Lung (tissue), 11 donors: ENCODE measurements at regions not wholly inside any gene's neighbourhood (a gene's known extent, or its start where the extent isn't known, plus 50 kb on each side); places are given as distances from the start of the nearest gene placed in this dataset.

Source experiments
- ATAC-seq: fragments of 200-7000 bp; cut with Tn5 transposase; one replicate; pipeline ENCODE4 v1.9.1; 2020; ENCODE audit warnings: moderate number of reproducible peaks; ENCODE audit not compliant: insufficient read depth, low FRiP score
- DNase-seq, 3 donors: peaks; one replicate each; pipeline ENCODE4 v3.0.0-alpha.2; 2013 to 2017
- H3K27ac ChIP-seq, 2 donors: one replicate each; pipeline ENCODE4 v1.5.1; 2013; ENCODE audit warnings: mild to moderate bottlenecking in 2 of 2, moderate library complexity in 2 of 2, control low read depth in 1 of 2, inconsistent platforms in 1 of 2, low read depth in 1 of 2, low read length in 1 of 2
- H3K27me3 ChIP-seq, 3 donors: one replicate each; pipeline ENCODE4 v1.5.1; 2013; ENCODE audit warnings: low read length in 2 of 3; ENCODE audit not compliant: control insufficient read depth in 3 of 3, insufficient read depth in 3 of 3
- H3K36me3 ChIP-seq, 4 donors: one replicate each; pipeline ENCODE4 v1.5.1; 2013; ENCODE audit warnings: low read length in 4 of 4, mild to moderate bottlenecking in 1 of 4, moderate library complexity in 1 of 4; ENCODE audit not compliant: control insufficient read depth in 4 of 4, insufficient read depth in 4 of 4
- H3K4me1 ChIP-seq, 5 donors: one replicate each; pipeline ENCODE4 v1.5.1; 2013; ENCODE audit warnings: low read length in 5 of 5, mild to moderate bottlenecking in 2 of 5, moderate library complexity in 1 of 5; ENCODE audit not compliant: control insufficient read depth in 5 of 5, insufficient read depth in 5 of 5
- H3K4me3 ChIP-seq: one replicate; pipeline ENCODE4 v1.5.1; 2013; ENCODE audit warnings: mild to moderate bottlenecking, control low read depth, moderate library complexity
- H3K9ac ChIP-seq, 2 donors: one replicate each; pipeline ENCODE4 v1.5.1; 2013; ENCODE audit warnings: low read length in 2 of 2, control low read depth in 1 of 2; ENCODE audit not compliant: insufficient read depth in 1 of 2
- H3K9me3 ChIP-seq, 4 donors: one replicate each; pipeline ENCODE4 v1.5.1; 2013; ENCODE audit warnings: low read length in 3 of 4, mild to moderate bottlenecking in 1 of 4, moderate library complexity in 1 of 4; ENCODE audit not compliant: control insufficient read depth in 4 of 4, insufficient read depth in 3 of 4
- CTCF ChIP-seq: IDR thresholded peaks from 2 replicates; pipeline ENCODE4 v1.5.1; 2012; ENCODE audit warnings: mild to moderate bottlenecking; ENCODE audit errors: control extremely low read depth, extremely low read depth
- WGBS, 2 donors: extraction: QIAGEN DNeasy Blood & Tissue Kit; methylation state at CpG; one replicate each; pipeline ENCODE4 v1.1.7; 2013; 5-methylcytosine and 5-hydroxymethylcytosine counted together
- donor health status: control.
- donor health status: control.
- donor health status: Bipolar disorder and iron deficiency.
- donor health status: healthy.
- donor health status: DM: yes; HTN: yes; CAD: no.

GRCh38 chr16:14377326-14377725, 252.7 kb downstream of the PARN start:
- ATAC-seq: no peak
- WGBS, 2 donors: 66 to 70% methylated on average over 1 of the region's 1 CpG

GRCh38 chr16:14375132-14375491, 254.9 kb downstream of the PARN start:
- no peaks in the 10 kb centered on the region for H3K36me3 ChIP-seq
- 93 to 96% methylated on average over 8 of the region's 8 CpGs for WGBS, 2 donors
- DNase-seq (no peak), ATAC-seq (no peak)
- H3K9ac ChIP-seq: no peak overlapping the region
- no peak overlapping the region for H3K4me3 ChIP-seq
- H3K9me3 ChIP-seq: no peaks in the 10 kb centered on the region
- TF ChIP-seq CTCF: no peak
- H3K4me1 ChIP-seq: no peaks in the 10 kb centered on the region
- H3K27ac ChIP-seq: no peak overlapping the region
- no peaks in the 10 kb centered on the region for H3K27me3 ChIP-seq

More at GRCh38 chr16:14377326-14377725, 252.7 kb downstream of the PARN start:
- Histone ChIP-seq H3K4me1 (no peaks in the 10 kb centered on the region), H3K27ac (no peak overlapping the region), H3K27me3 (no peaks in the 10 kb centered on the region), H3K36me3 (no peaks in the 10 kb centered on the region), H3K9me3 (no peaks in the 10 kb centered on the region), H3K4me3 (no peak overlapping the region), H3K9ac (no peak overlapping the region)
- no peak for TF ChIP-seq CTCF
- no peak for DNase-seq

- no peaks in the 10 kb centered on the region for H3K27me3 ChIP-seq
- no peak for DNase-seq
- no peak for TF ChIP-seq CTCF
- no peaks in the 10 kb centered on the region for H3K4me1 ChIP-seq
- no peak overlapping the region for H3K4me3 ChIP-seq
- no peak overlapping the region for H3K9ac ChIP-seq
- no peaks in the 10 kb centered on the region for H3K9me3 ChIP-seq
- H3K27ac ChIP-seq: no peak overlapping the region
- ATAC-seq: no peak
- 87 to 88% methylated on average over 11 of the region's 11 CpGs for WGBS, 2 donors
- H3K36me3 ChIP-seq: no peaks in the 10 kb centered on the region
Observed at GRCh38 chr16:14374451-14375131, 255.5 kb downstream of the PARN start.

GRCh38 chr16:14373896-14374295, 256.2 kb downstream of the PARN start:
- DNase-seq: no peak
- Histone ChIP-seq H3K9me3 (no peaks in the 10 kb centered on the region), H3K9ac (no peak overlapping the region), H3K4me3 (no peak overlapping the region), H3K27me3 (no peaks in the 10 kb centered on the region), H3K27ac (no peak overlapping the region), H3K36me3 (no peaks in the 10 kb centered on the region), H3K4me1 (no peaks in the 10 kb centered on the region)
- 88 to 96% methylated on average over 10 of the region's 10 CpGs for WGBS, 2 donors
- ATAC-seq: no peak
- TF ChIP-seq CTCF: no peak
